Colonic mucosa (tissue), 4 donors: ENCODE measurements at regions not wholly inside any gene's neighbourhood (a gene's known extent, or its start where the extent isn't known, plus 50 kb on each side); places are given as distances from the start of the nearest gene placed in this dataset.

Experiments used
- DNase-seq: peaks from one replicate; pipeline ENCODE4 v3.0.0-alpha.2; 2020
- H3K27ac ChIP-seq: fragments of 200-600 bp; one replicate; pipeline ENCODE4 v1.8.0; 2021
- H3K27me3 ChIP-seq: fragments of 200-600 bp; one replicate; pipeline ENCODE4 v1.8.0; 2021
- H3K36me3 ChIP-seq: fragments of 200-600 bp; one replicate; pipeline ENCODE4 v1.8.0; 2021
- H3K4me1 ChIP-seq: fragments of 200-600 bp; one replicate; pipeline ENCODE4 v1.8.0; 2021; ENCODE audit warnings: mild to moderate bottlenecking
- H3K4me3 ChIP-seq: fragments of 200-600 bp; one replicate; pipeline ENCODE4 v1.8.0; 2021
- H3K9ac ChIP-seq, 2 donors: one replicate each; pipeline ENCODE4 v1.7.0; 2013; ENCODE audit warnings: control low read depth in 2 of 2, low read depth in 2 of 2, low read length in 2 of 2
- H3K9me3 ChIP-seq: fragments of 200-600 bp; one replicate; pipeline ENCODE4 v1.8.0; 2021
- intact Hi-C: fragments of 100-400 bp; cut with DNase I; formaldehyde crosslinking; loops from one replicate; pipeline ENCODE4 v1.14.1; 2022
- TF ChIP-seq, protein P1 (sequence below): fragments of 200-600 bp; IDR thresholded peaks from one replicate; pipeline ENCODE4 v1.8.0; 2022; ENCODE audit warnings: antibody characterized with exemption, mild to moderate bottlenecking
- donor health status: healthy.
- donor health status: DM: no; HTN: no; CAD: no.
- donor health status: DM: no; HTN: no; CAD: no.

DNA sequence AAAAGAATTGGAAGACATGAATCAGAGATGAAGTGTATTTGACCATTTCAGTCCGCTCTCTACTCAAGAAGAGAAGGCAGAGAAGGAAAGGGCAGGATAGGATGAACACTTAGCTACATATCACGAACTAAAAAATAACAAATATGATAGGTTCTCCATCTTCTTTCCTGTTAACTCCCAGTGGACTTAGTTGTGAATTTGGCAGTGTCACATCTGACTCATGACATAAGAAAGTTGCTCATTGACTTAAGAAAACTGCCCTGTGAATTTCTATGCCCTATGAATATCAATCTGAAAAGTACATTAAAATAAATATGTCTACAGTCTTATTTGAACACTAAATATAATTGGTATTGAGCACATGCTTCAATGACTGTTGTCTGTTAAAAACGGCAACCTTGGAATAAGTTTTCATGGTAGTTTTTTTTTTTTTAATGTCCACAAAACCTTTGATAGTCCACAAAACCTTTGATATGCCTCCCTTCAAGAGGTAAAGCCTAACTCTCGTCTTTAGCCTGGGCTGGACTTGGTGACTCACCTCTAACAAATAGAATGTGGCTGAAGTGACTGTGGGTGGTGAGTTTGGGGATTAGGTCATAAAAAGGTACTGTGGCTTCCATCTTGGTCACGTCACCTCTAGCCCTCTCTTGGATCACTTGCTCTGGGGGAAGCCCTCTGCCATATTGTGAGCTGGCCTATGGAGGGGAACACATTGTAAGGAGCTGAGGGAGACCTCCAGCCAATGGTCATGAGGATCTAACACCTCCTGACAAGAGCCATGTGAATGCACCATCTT is 184.7 kb upstream of the S100G start:
- no peaks in the 10 kb centered on the region for H3K4me1 ChIP-seq
- intact Hi-C loops: no loop called here
- H3K27me3 ChIP-seq: no peaks in the 10 kb centered on the region
- no peaks in the 10 kb centered on the region for H3K36me3 ChIP-seq
- no peak overlapping the region for H3K27ac ChIP-seq
- no peak overlapping the region for H3K4me3 ChIP-seq
- no peak overlapping the region for H3K9ac ChIP-seq
- TF ChIP-seq, protein P1, sequence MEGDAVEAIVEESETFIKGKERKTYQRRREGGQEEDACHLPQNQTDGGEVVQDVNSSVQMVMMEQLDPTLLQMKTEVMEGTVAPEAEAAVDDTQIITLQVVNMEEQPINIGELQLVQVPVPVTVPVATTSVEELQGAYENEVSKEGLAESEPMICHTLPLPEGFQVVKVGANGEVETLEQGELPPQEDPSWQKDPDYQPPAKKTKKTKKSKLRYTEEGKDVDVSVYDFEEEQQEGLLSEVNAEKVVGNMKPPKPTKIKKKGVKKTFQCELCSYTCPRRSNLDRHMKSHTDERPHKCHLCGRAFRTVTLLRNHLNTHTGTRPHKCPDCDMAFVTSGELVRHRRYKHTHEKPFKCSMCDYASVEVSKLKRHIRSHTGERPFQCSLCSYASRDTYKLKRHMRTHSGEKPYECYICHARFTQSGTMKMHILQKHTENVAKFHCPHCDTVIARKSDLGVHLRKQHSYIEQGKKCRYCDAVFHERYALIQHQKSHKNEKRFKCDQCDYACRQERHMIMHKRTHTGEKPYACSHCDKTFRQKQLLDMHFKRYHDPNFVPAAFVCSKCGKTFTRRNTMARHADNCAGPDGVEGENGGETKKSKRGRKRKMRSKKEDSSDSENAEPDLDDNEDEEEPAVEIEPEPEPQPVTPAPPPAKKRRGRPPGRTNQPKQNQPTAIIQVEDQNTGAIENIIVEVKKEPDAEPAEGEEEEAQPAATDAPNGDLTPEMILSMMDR: no peak
- H3K9me3 ChIP-seq: no peaks in the 10 kb centered on the region
- no peak for DNase-seq

DNA sequence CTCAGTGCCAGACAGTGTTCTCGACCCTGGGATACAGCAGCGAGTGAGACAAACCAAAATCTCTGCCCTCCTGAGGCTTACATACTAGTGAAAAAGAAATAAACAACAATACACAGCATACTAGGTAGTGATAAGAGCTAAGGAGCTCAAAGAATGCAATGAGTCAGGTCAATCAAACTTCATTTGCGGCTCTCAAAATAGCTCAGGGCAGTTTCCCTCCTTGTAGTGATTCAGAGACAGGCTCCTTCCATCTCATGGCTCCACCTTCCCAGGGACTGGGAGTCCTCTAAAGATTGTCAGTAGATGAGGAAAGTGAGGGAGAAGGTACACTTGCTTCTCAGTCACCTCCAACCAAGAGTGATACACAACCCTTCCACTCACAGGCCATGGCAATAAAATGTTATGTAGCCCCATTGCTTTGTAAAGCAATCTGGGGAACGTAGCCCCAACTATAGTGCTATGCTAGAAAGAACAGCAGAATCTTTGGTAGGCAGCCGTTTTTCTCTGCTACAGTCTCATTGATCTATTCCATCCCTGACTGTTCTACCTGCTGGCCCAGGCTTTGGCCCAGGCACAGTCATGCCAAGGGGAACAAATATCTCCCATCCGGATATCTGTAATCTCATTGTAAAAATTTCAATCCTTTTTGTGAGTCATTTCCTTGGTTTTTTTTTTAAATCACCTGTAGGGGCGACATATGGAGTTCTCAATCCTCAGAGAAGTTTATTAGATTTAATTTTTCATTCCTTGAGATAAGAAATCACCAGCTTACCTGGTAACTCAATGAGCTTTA is 183.1 kb upstream of the S100G start:
- no peaks in the 10 kb centered on the region for H3K9me3 ChIP-seq
- no peaks in the 10 kb centered on the region for H3K27me3 ChIP-seq
- H3K4me3 ChIP-seq: no peak overlapping the region
- H3K27ac ChIP-seq: no peak overlapping the region
- H3K4me1 ChIP-seq: no peaks in the 10 kb centered on the region
- no peaks in the 10 kb centered on the region for H3K36me3 ChIP-seq
- TF ChIP-seq, protein P1: no peak
- H3K9ac ChIP-seq: no peak overlapping the region
- intact Hi-C loops: no loop called here
- DNase-seq: no peak

DNA sequence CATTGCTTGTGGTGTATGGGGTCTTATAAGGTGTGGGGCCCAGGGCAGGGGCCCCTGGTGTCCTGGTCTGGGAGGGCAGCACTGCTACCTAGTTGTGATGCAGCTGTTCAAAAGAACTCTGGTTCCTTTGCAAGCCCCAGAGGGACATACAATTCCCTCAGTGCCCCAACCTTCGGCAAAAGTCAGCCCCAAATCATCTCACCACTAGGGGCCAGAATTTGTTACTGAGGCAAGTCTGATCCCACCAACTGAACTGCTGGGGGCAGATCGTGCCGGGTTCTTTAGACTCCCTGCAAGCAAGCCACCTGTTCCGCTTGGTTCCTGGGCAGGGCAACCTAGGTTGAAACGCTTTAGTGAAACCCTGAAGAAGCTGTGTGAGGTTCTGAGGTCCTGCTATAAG is 180.1 kb upstream of the S100G start:
- Histone ChIP-seq H3K9ac (no peak overlapping the region), H3K27me3 (no peaks in the 10 kb centered on the region), H3K4me1 (no peaks in the 10 kb centered on the region), H3K36me3 (no peaks in the 10 kb centered on the region), H3K27ac (no peak overlapping the region), H3K9me3 (no peaks in the 10 kb centered on the region), H3K4me3 (no peak overlapping the region)
- intact Hi-C loops: no loop called here
- TF ChIP-seq, protein P1: no peak
- DNase-seq: no peak

DNA sequence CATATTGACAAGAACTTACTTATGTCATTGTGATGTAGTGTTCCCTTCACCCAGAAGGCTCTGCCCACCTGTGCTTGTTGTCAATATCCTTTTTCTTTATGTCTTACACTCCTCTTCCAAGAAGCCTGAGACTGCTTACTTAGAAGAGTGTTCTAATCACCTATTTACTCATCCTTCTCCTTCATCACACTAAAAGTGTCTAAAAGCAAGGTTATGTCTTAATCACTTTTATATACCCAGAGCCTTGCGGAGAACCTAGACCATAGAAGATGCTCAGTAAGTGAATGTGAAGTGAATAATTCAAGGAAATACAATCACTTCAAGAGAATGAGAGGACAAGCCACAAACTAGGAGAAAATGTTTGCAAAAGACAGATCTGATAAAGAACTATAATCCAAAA is 177.6 kb upstream of the S100G start:
- H3K4me3 ChIP-seq: no peak overlapping the region
- no peak overlapping the region for H3K9ac ChIP-seq
- no peaks in the 10 kb centered on the region for H3K9me3 ChIP-seq
- intact Hi-C loops: no loop called here
- TF ChIP-seq, protein P1: no peak
- H3K27me3 ChIP-seq: no peaks in the 10 kb centered on the region
- H3K4me1 ChIP-seq: no peaks in the 10 kb centered on the region
- DNase-seq: no peak
- H3K36me3 ChIP-seq: no peaks in the 10 kb centered on the region
- no peak overlapping the region for H3K27ac ChIP-seq

DNA sequence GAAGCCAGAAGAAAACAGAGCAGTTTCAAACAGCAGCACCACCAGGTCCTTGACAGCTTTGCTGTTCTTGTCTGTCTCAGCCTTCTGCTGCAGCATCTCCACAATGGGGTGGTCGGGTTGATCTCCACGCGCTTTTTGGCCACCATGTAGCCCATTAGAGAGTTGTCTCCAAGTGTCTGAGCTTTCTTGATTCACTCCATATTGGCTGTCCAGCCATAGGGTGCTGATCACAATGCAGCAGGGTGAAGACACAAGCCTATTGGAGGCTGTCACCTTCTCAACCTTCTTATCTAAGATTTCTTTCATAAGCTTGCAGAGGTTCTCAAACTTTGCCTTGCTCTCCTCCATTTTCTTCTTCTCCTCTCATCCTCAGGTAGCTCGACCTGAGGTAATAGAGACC is 175.4 kb upstream of the S100G start:
- Histone ChIP-seq H3K27me3 (no peaks in the 10 kb centered on the region), H3K36me3 (no peaks in the 10 kb centered on the region), H3K27ac (no peak overlapping the region), H3K9ac (no peak overlapping the region), H3K4me3 (no peak overlapping the region), H3K4me1 (no peaks in the 10 kb centered on the region), H3K9me3 (no peaks in the 10 kb centered on the region)
- DNase-seq: no peak
- TF ChIP-seq, protein P1: no peak
- intact Hi-C loops: no loop called here
